ENCODE measurements at regions not wholly inside any gene's neighbourhood (a gene's known extent, or its start where the extent isn't known, plus 50 kb on each side); places are given as distances from the start of the nearest gene placed in this dataset.
"Not testable (repeated sequence)": the region's sequence is repeated elsewhere in the genome, so short reads cannot be mapped to it uniquely, and the experiment has no call there.

- H3K27me3 Mint-ChIP-seq (ENCODE audit: low read depth) = no peaks in the 10 kb centered on the region
- no peak for DNase-seq (ENCODE audit: low spot score)
- no peak overlapping the region for H3K27ac Mint-ChIP-seq
- H3K36me3 Mint-ChIP-seq (ENCODE audit: low read depth) = no peaks in the 10 kb centered on the region
- H3K9me3 Mint-ChIP-seq = peaks cover 12% of the 10 kb centered on the region
- no peaks in the 10 kb centered on the region for H3K4me1 Mint-ChIP-seq (ENCODE audit: low read depth)
- H3K4me3 Mint-ChIP-seq (ENCODE audit: low read depth) = no peak overlapping the region
- intact Hi-C loops (cut with micrococcal nuclease) = no loop called here
Measured at GRCh38 chr12:60225216-60226000, 629.6 kb downstream of the SLC16A7 start.

- Mint-ChIP-seq H3K4me3 (ENCODE audit: low read depth) (no peak overlapping the region), H3K27me3 (ENCODE audit: low read depth) (no peaks in the 10 kb centered on the region), H3K36me3 (ENCODE audit: low read depth) (no peaks in the 10 kb centered on the region), H3K4me1 (ENCODE audit: low read depth) (no peaks in the 10 kb centered on the region), H3K27ac (no peak overlapping the region), H3K9me3 (peaks cover 12% of the 10 kb centered on the region)
- intact Hi-C loops (cut with micrococcal nuclease) = no loop called here
- no peak for DNase-seq (ENCODE audit: low spot score)
Measured at GRCh38 chr12:60227916-60228315, 632.1 kb downstream of the SLC16A7 start.

GRCh38 chr12:60230056-60230455 lies 634.2 kb downstream of the SLC16A7 start:
- H3K9me3 Mint-ChIP-seq = peaks cover 8% of the 10 kb centered on the region
- no peaks in the 10 kb centered on the region for H3K36me3 Mint-ChIP-seq (ENCODE audit: low read depth)
- no peak for DNase-seq (ENCODE audit: low spot score)
- H3K27ac Mint-ChIP-seq = no peak overlapping the region
- H3K27me3 Mint-ChIP-seq (ENCODE audit: low read depth) = no peaks in the 10 kb centered on the region
- H3K4me3 Mint-ChIP-seq (ENCODE audit: low read depth) = no peak overlapping the region
- intact Hi-C loops (cut with micrococcal nuclease) = no loop called here
- H3K4me1 Mint-ChIP-seq (ENCODE audit: low read depth) = no peaks in the 10 kb centered on the region

- H3K27ac Mint-ChIP-seq = no peak overlapping the region
- H3K36me3 Mint-ChIP-seq (ENCODE audit: low read depth) = no peaks in the 10 kb centered on the region
- H3K9me3 Mint-ChIP-seq = peaks cover 7% of the 10 kb centered on the region
- no peaks in the 10 kb centered on the region for H3K4me1 Mint-ChIP-seq (ENCODE audit: low read depth)
- intact Hi-C loops (cut with micrococcal nuclease) = no loop called here
- no peaks in the 10 kb centered on the region for H3K27me3 Mint-ChIP-seq (ENCODE audit: low read depth)
- DNase-seq (ENCODE audit: low spot score) = no peak
- no peak overlapping the region for H3K4me3 Mint-ChIP-seq (ENCODE audit: low read depth)
Measured at GRCh38 chr12:60231303-60231702, 635.5 kb downstream of the SLC16A7 start.

GRCh38 chr12:60231976-60232907 lies 636.4 kb downstream of the SLC16A7 start:
- Mint-ChIP-seq H3K36me3 (ENCODE audit: low read depth) (no peaks in the 10 kb centered on the region), H3K4me1 (ENCODE audit: low read depth) (no peaks in the 10 kb centered on the region), H3K27me3 (ENCODE audit: low read depth) (no peaks in the 10 kb centered on the region), H3K4me3 (ENCODE audit: low read depth) (no peak overlapping the region), H3K9me3 (peaks cover 5% of the 10 kb centered on the region), H3K27ac (no peak overlapping the region)
- intact Hi-C loops (cut with micrococcal nuclease) = no loop called here
- DNase-seq (ENCODE audit: low spot score) = no peak

- H3K4me1 Mint-ChIP-seq (ENCODE audit: low read depth); H3K36me3 Mint-ChIP-seq (ENCODE audit: low read depth); intact Hi-C loops (cut with micrococcal nuclease); H3K4me3 Mint-ChIP-seq (ENCODE audit: low read depth); DNase-seq (ENCODE audit: low spot score); H3K27me3 Mint-ChIP-seq (ENCODE audit: low read depth); H3K27ac Mint-ChIP-seq: not testable (repeated sequence)
- H3K9me3 Mint-ChIP-seq = peaks cover 21% of the 10 kb centered on the region
Measured at GRCh38 chr12:60234611-60235195, 638.9 kb downstream of the SLC16A7 start.

GRCh38 chr12:60235261-60235660 lies 639.4 kb downstream of the SLC16A7 start:
- Mint-ChIP-seq H3K27me3 (ENCODE audit: low read depth) (no peaks in the 10 kb centered on the region), H3K27ac (no peak overlapping the region), H3K4me3 (ENCODE audit: low read depth) (no peak overlapping the region), H3K36me3 (ENCODE audit: low read depth) (no peaks in the 10 kb centered on the region), H3K4me1 (ENCODE audit: low read depth) (no peaks in the 10 kb centered on the region), H3K9me3 (peaks cover 21% of the 10 kb centered on the region)
- intact Hi-C loops (cut with micrococcal nuclease) = no loop called here
- no peak for DNase-seq (ENCODE audit: low spot score)

GRCh38 chr12:60236416-60236815 lies 640.6 kb downstream of the SLC16A7 start:
- H3K36me3 Mint-ChIP-seq (ENCODE audit: low read depth); intact Hi-C loops (cut with micrococcal nuclease); H3K4me1 Mint-ChIP-seq (ENCODE audit: low read depth); H3K4me3 Mint-ChIP-seq (ENCODE audit: low read depth); DNase-seq (ENCODE audit: low spot score); H3K27me3 Mint-ChIP-seq (ENCODE audit: low read depth); H3K27ac Mint-ChIP-seq: not testable (repeated sequence)
- peaks cover 21% of the 10 kb centered on the region for H3K9me3 Mint-ChIP-seq

- no peaks in the 10 kb centered on the region for H3K27me3 Mint-ChIP-seq (ENCODE audit: low read depth)
- H3K27ac Mint-ChIP-seq = no peak overlapping the region
- no peaks in the 10 kb centered on the region for H3K36me3 Mint-ChIP-seq (ENCODE audit: low read depth)
- no peak overlapping the region for H3K4me3 Mint-ChIP-seq (ENCODE audit: low read depth)
- H3K4me1 Mint-ChIP-seq (ENCODE audit: low read depth) = no peaks in the 10 kb centered on the region
- intact Hi-C loops (cut with micrococcal nuclease) = no loop called here
- no peak for DNase-seq (ENCODE audit: low spot score)
- peaks cover 18% of the 10 kb centered on the region for H3K9me3 Mint-ChIP-seq
Measured at GRCh38 chr12:60240891-60241290, 645.1 kb downstream of the SLC16A7 start.

GRCh38 chr12:60251091-60251490 lies 655.3 kb downstream of the SLC16A7 start:
- H3K4me1 Mint-ChIP-seq (ENCODE audit: low read depth) = no peaks in the 10 kb centered on the region
- intact Hi-C loops (cut with micrococcal nuclease) = no loop called here
- H3K27ac Mint-ChIP-seq = no peak overlapping the region
- no peaks in the 10 kb centered on the region for H3K27me3 Mint-ChIP-seq (ENCODE audit: low read depth)
- no peaks in the 10 kb centered on the region for H3K9me3 Mint-ChIP-seq
- no peaks in the 10 kb centered on the region for H3K36me3 Mint-ChIP-seq (ENCODE audit: low read depth)
- H3K4me3 Mint-ChIP-seq (ENCODE audit: low read depth) = no peak overlapping the region
- DNase-seq (ENCODE audit: low spot score) = no peak

GRCh38 chr12:60252359-60253096 lies 656.7 kb downstream of the SLC16A7 start:
- no peak for DNase-seq (ENCODE audit: low spot score)
- no peak overlapping the region for H3K4me3 Mint-ChIP-seq (ENCODE audit: low read depth)
- intact Hi-C loops (cut with micrococcal nuclease) = no loop called here
- H3K9me3 Mint-ChIP-seq = no peaks in the 10 kb centered on the region
- no peaks in the 10 kb centered on the region for H3K4me1 Mint-ChIP-seq (ENCODE audit: low read depth)
- H3K36me3 Mint-ChIP-seq (ENCODE audit: low read depth) = no peaks in the 10 kb centered on the region
- no peak overlapping the region for H3K27ac Mint-ChIP-seq
- H3K27me3 Mint-ChIP-seq (ENCODE audit: low read depth) = no peaks in the 10 kb centered on the region

- H3K27me3 Mint-ChIP-seq (ENCODE audit: low read depth) = no peaks in the 10 kb centered on the region
- intact Hi-C loops (cut with micrococcal nuclease) = no loop called here
Measured at GRCh38 chr12:60255044-60255443, 659.2 kb downstream of the SLC16A7 start.

More at GRCh38 chr12:60255044-60255443, 659.2 kb downstream of the SLC16A7 start:
- no peaks in the 10 kb centered on the region for H3K4me1 Mint-ChIP-seq (ENCODE audit: low read depth)
- H3K36me3 Mint-ChIP-seq (ENCODE audit: low read depth) = no peaks in the 10 kb centered on the region
- DNase-seq (ENCODE audit: low spot score) = no peak
- no peak overlapping the region for H3K27ac Mint-ChIP-seq
- H3K4me3 Mint-ChIP-seq (ENCODE audit: low read depth) = no peak overlapping the region
- no peaks in the 10 kb centered on the region for H3K9me3 Mint-ChIP-seq

Measured in activated T-helper 2 cell treated with anti-CD3 and anti-CD28 coated beads, Interferon-gamma antibody, Interleukin-2, Interleukin-4, amounts not matched to agents 10 μg/mL and 5 μg/mL and 100 μg/mL, durations not matched to agents 14 hours and 24 hours and 36 hours (primary cell).